ENCODE measurements at regions not wholly inside any gene's neighbourhood (a gene's known extent, or its start where the extent isn't known, plus 50 kb on each side); places are given as distances from the start of the nearest gene placed in this dataset.

DNA sequence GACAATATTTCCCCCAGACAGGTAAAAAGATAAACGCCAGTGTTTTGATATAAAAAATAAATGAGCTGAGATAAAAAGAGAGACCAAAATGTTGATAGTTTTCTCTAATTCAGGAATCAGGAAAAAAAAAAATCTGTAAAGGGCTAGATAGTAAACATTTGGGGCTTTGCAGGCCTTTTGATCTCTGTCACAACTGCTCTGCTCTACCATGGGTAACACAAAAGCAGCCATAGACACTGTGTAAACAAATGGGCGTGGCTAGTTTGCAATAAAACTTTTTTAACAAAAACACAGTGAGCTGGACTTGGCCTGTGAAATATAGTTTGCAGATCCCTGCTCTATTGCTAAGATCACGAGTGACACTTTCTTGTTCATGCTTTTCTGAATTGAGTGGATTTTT is 219.1 kb upstream of the STXBP5 start (continued):
- TF ChIP-seq KMT2A (CRISPR knock-in tag; IDR thresholded peaks at IDR 0.05) (no peak), FOXA3 (CRISPR knock-in tag; IDR thresholded peaks at IDR 0.05) (peak; percentile 93), ZNF292 (CRISPR knock-in tag; IDR thresholded peaks at IDR 0.05; ENCODE audit: borderline replicate concordance, low read depth) (peak; percentile 44; the same call in 1 of the 2 replicates), SP1 (IDR thresholded peaks at IDR 0.05) (no peak), SP1 (CRISPR knock-in tag; IDR thresholded peaks at IDR 0.05) (peak; percentile 92), PRDM4 (CRISPR knock-in tag; IDR thresholded peaks at IDR 0.05; ENCODE audit: borderline replicate concordance) (no peak), PAX8 (CRISPR knock-in tag; IDR thresholded peaks at IDR 0.05; ENCODE audit: borderline replicate concordance) (no peak), ZNF747 (CRISPR knock-in tag; IDR thresholded peaks at IDR 0.05; ENCODE audit: borderline replicate concordance) (no peak; the same call in 1 of the 2 replicates), U2AF1 (optimal IDR thresholded peaks at IDR 0.05; ENCODE audit: low read depth, low read length) (no peak)
- TF ChIP-seq, protein P1, sequence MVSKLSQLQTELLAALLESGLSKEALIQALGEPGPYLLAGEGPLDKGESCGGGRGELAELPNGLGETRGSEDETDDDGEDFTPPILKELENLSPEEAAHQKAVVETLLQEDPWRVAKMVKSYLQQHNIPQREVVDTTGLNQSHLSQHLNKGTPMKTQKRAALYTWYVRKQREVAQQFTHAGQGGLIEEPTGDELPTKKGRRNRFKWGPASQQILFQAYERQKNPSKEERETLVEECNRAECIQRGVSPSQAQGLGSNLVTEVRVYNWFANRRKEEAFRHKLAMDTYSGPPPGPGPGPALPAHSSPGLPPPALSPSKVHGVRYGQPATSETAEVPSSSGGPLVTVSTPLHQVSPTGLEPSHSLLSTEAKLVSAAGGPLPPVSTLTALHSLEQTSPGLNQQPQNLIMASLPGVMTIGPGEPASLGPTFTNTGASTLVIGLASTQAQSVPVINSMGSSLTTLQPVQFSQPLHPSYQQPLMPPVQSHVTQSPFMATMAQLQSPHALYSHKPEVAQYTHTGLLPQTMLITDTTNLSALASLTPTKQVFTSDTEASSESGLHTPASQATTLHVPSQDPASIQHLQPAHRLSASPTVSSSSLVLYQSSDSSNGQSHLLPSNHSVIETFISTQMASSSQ (IDR thresholded peaks at IDR 0.05; ENCODE audit: low read depth): peak; percentile 36; the same call in 1 of the 2 replicates
- TF ChIP-seq, protein P1 (CRISPR knock-in tag; IDR thresholded peaks at IDR 0.05; ENCODE audit: borderline replicate concordance): peak; percentile 52; the same call in 1 of the 2 replicates
